Kidney epithelial cell (primary cell): ENCODE measurements at regions not wholly inside any gene's neighbourhood (a gene's known extent, or its start where the extent isn't known, plus 50 kb on each side); places are given as distances from the start of the nearest gene placed in this dataset.
"Not testable (repeated sequence)": the region's sequence is repeated elsewhere in the genome, so short reads cannot be mapped to it uniquely, and the experiment has no call there.

ENCODE experiments used
- DNase-seq: peaks from one replicate; pipeline ENCODE4 v3.0.0-alpha.2; 2010; ENCODE audit warnings: low read depth
- H3K27me3 ChIP-seq: 2 replicates; pipeline ENCODE4 v1.6.0; 2011; ENCODE audit warnings: low read length; ENCODE audit not compliant: control insufficient read depth, insufficient read depth
- H3K36me3 ChIP-seq: 2 replicates; pipeline ENCODE4 v1.5.1; 2011; ENCODE audit warnings: low read length; ENCODE audit not compliant: control insufficient read depth, insufficient read depth
- H3K4me3 ChIP-seq: 2 replicates; pipeline ENCODE4 v1.5.1; 2011; ENCODE audit warnings: low read depth, mild to moderate bottlenecking, control low read depth, low read length
- CTCF ChIP-seq: IDR thresholded peaks from 2 replicates; pipeline ENCODE4 v1.5.1; 2011; ENCODE audit warnings: mild to moderate bottlenecking, moderate library complexity, low read length, control low read depth, inconsistent platforms; ENCODE audit not compliant: insufficient read depth, poor library complexity, severe bottlenecking

- Histone ChIP-seq H3K27me3 (no peaks in the 10 kb centered on the region), H3K4me3 (no peak overlapping the region), H3K36me3 (no peaks in the 10 kb centered on the region)
- DNase-seq: no peak
- TF ChIP-seq CTCF: no peak
Observed at GRCh38 chr1:90236493-90236892, 241.6 kb downstream of the ZNF326 start.

DNA sequence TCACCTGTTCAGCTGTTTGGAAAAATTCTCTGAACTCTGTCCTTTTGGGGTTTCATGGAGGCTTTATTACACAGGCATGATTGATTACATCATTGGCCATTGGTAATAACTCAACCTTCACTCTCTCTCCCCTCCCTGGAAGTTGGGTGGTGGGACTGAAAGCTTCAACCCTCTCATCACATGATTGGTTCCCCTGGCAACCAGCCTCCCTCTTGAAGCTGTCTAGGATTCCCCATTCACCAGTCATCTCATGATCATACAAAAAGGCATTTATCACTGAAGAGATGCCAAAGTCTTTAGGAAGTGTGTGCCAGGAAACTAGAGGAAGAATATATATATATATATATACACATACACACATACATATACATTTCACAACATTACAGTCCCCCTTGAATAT lies 228.5 kb downstream of the ZNF326 start:
- TF ChIP-seq CTCF: no peak
- no peak overlapping the region for H3K4me3 ChIP-seq
- H3K36me3 ChIP-seq: no peaks in the 10 kb centered on the region
- H3K27me3 ChIP-seq: no peaks in the 10 kb centered on the region
- no peak for DNase-seq

DNA sequence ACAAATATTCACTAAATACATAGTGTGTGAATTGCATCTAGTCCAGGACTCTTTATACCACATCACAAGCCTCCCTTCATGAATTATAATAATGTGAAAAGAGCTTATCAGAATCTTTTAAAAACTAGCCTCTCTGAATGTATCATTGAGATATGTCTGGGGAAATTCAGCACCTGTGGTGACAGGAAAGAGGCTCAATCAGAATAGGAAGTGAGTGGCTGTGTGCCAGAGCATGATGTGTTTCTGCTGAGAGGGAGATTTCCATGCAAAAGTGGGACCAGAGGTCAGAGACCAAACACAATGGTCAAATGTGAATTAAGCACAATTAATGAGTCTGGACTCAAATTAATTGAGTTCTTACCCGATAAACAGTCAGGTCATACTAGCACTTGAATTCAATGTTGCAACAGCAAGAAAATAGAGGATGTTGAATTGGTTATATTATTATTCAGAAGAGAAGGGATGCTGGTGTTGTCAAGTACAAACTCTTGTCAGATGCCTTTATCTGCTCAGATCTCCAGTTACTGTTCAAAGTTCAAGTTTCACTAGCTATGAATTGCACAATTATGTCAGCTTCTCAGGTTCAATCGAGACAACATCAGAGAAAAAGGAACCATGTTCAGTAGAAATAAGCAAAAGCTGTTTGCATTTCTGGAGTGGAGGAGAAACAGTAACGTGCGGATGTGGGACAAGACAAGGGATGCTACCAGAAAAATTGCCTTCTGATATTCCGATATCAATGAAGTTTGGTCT lies 226.2 kb downstream of the ZNF326 start:
- H3K27me3 ChIP-seq: no peaks in the 10 kb centered on the region
- no peak for DNase-seq
- no peak for TF ChIP-seq CTCF
- no peaks in the 10 kb centered on the region for H3K36me3 ChIP-seq
- no peak overlapping the region for H3K4me3 ChIP-seq

DNA sequence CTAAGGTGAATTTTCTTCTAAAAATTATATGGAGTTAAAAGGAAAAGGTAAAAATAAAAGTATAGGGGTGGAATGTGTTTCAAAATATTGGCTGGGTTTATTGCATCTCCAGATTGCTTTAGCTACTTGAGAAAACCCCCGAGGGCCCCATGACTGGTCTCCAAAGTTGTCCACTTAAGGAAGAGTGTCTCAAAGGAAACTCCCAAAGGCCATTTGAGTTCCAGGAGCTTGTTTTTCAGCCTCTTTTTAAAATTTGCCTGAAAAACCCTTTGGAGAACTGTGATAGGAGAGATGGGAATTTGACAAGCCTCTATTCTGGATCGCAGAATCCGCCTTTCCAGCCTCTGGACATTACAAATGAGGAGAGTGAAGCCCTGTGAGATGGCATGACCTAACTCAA lies 225.6 kb downstream of the ZNF326 start:
- Histone ChIP-seq H3K36me3 (no peaks in the 10 kb centered on the region), H3K27me3 (no peaks in the 10 kb centered on the region), H3K4me3 (no peak overlapping the region)
- DNase-seq: no peak
- no peak for TF ChIP-seq CTCF

- H3K4me3 ChIP-seq, H3K36me3 ChIP-seq, DNase-seq, H3K27me3 ChIP-seq: not testable (repeated sequence)
Observed at GRCh38 chr1:90219166-90219871, 224.4 kb downstream of the ZNF326 start.

- Histone ChIP-seq H3K4me3 (no peak overlapping the region), H3K27me3 (no peaks in the 10 kb centered on the region), H3K36me3 (no peaks in the 10 kb centered on the region)
- DNase-seq: no peak
- TF ChIP-seq CTCF: no peak
Observed at GRCh38 chr1:90210633-90211491, 216.0 kb downstream of the ZNF326 start.
